Uterus (tissue), 2 donors: ENCODE measurements at regions not wholly inside any gene's neighbourhood (a gene's known extent, or its start where the extent isn't known, plus 50 kb on each side); places are given as distances from the start of the nearest gene placed in this dataset.

Source experiments
- CTCF ChIP-seq, 4 experiments: fragments of 200-600 bp in 2 of 4; fragments of 450-650 bp in 2 of 4; sonication (generic) in 2 of 4; IDR thresholded peaks; one replicate each; pipeline ENCODE4 v1.5.1; 2016 to 2019; ENCODE audit warnings: antibody characterized with exemption in 4 of 4, mild to moderate bottlenecking in 2 of 4, moderate library complexity in 1 of 4
- POLR2A ChIP-seq, 2 donors: fragments of 450-650 bp; IDR thresholded peaks; one replicate each; pipeline ENCODE4 v1.6.1; 2016; ENCODE audit warnings: antibody characterized with exemption in 2 of 2, mild to moderate bottlenecking in 1 of 2, moderate library complexity in 1 of 2

GRCh38 chr4:57446266-57446665 lies 336.1 kb upstream of the IGFBP7 start:
- TF ChIP-seq POLR2A (IDR thresholded peaks at IDR 0.05) (no peak), CTCF (IDR thresholded peaks at IDR 0.05) (no peak)
